ENCODE measurements at regions not wholly inside any gene's neighbourhood (a gene's known extent, or its start where the extent isn't known, plus 50 kb on each side); places are given as distances from the start of the nearest gene placed in this dataset.

- no peak for DNase-seq
Measured at GRCh38 chr10:113967126-113967525, 76.5 kb upstream of the ADRB1 start.

GRCh38 chr10:113970641-113971040, 73.0 kb upstream of the ADRB1 start:
- no peak for DNase-seq

- no peak for DNase-seq
Measured at GRCh38 chr10:113971349-113971973, 72.2 kb upstream of the ADRB1 start.

GRCh38 chr10:113977174-113977573, 66.5 kb upstream of the ADRB1 start:
- no peak for DNase-seq

GRCh38 chr10:113978802-113979201, 64.9 kb upstream of the ADRB1 start:
- DNase-seq, result no peak

- no peak for DNase-seq
Measured at GRCh38 chr10:113979409-113979808, 64.3 kb upstream of the ADRB1 start.

- DNase-seq, result no peak
Measured at GRCh38 chr10:113980408-113981087, 63.1 kb upstream of the ADRB1 start.

GRCh38 chr10:113982296-113982695, 61.4 kb upstream of the ADRB1 start:
- no peak for DNase-seq

- no peak for DNase-seq
Measured at GRCh38 chr10:113982769-113983168, 60.9 kb upstream of the ADRB1 start.

- DNase-seq, result no peak
Measured at GRCh38 chr10:113983552-113983951, 60.1 kb upstream of the ADRB1 start.

GRCh38 chr10:113985297-113985844, 58.3 kb upstream of the ADRB1 start:
- no peak for DNase-seq

GRCh38 chr10:113986316-113986715, 57.4 kb upstream of the ADRB1 start:
- DNase-seq, result no peak

- DNase-seq, result no peak
Measured at GRCh38 chr10:113987156-113987555, 56.5 kb upstream of the ADRB1 start.

GRCh38 chr10:113987805-113988204, 55.9 kb upstream of the ADRB1 start:
- peak; percentile 47 for DNase-seq

GRCh38 chr10:113988535-113988934, 55.1 kb upstream of the ADRB1 start:
- no peak for DNase-seq

- no peak for DNase-seq
Measured at GRCh38 chr10:113991091-113991860, 52.4 kb upstream of the ADRB1 start.

- no peak for DNase-seq
Measured at GRCh38 chr10:113992471-113993011, 51.1 kb upstream of the ADRB1 start.

GRCh38 chr10:113993489-113993991, 50.1 kb upstream of the ADRB1 start:
- no peak for DNase-seq

Data from CD4-positive, alpha-beta T cell treated with Interferon gamma for 1 hour (primary cell).